ENCODE measurements at regions not wholly inside any gene's neighbourhood (a gene's known extent, or its start where the extent isn't known, plus 50 kb on each side); places are given as distances from the start of the nearest gene placed in this dataset.

DNA sequence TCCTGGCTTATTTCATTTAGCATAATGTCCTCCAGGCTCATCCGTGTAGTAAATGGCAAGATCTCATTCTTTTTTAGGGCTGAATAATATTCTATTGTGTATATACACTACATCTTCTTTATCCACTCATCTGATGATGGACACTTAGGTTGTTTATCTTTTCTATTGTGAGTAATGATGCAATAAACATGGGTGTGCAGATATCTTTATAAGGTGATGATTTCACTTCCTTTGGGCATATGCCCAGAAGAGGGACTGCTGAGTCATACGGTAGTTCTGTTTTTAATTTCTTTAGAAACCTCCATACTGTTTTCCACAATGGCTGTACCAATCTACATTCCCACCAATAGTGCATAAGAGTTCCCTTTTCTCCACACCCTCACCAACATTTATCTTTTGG is 317.6 kb upstream of the CNKSR2 start:
- DNase-seq, result no peak

- no peak for DNase-seq
Observed at GRCh38 chrX:21047034-21047455, 327.2 kb upstream of the CNKSR2 start.

- DNase-seq, result no peak
Observed at GRCh38 chrX:21014326-21014725, 359.9 kb upstream of the CNKSR2 start.

DNA sequence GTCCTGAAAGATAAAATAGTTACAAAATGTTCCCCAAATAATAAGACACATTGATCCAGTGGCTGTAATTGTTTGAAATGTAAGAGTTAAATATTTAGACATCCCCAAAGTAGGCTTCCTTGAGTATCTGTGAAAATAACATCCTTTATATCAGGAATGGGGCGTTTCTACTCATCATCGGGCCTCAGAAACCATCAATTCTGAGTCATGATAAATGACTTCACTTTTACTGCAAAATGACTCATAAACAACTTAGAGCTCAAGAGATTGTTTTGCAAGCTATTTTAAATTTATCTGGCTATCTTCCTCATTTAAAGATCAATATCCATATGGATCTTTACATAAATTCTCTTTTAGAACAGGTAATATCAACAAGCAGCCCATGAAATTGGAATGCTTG is 369.4 kb upstream of the CNKSR2 start:
- DNase-seq, result no peak

DNA sequence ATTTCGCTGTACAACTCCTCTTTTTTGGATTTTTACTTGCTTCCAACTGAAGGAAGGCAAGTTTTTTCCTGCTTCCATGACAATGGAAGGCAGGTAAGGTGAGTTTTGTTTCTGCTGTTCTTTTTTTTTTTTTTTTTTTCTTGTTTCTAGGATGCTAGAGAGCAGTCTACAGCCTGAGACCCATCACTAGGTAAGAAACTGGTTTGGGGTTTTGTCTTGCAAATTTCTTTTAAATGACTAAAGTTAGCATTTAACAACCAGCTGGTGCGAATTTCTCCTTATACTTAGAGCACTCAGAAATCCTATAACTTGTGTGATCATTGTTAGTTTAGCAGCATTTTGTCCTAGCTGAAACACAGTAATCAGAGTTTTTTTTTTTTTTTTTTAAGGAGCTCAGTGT is 378.4 kb upstream of the CNKSR2 start:
- DNase-seq, result no peak

DNA sequence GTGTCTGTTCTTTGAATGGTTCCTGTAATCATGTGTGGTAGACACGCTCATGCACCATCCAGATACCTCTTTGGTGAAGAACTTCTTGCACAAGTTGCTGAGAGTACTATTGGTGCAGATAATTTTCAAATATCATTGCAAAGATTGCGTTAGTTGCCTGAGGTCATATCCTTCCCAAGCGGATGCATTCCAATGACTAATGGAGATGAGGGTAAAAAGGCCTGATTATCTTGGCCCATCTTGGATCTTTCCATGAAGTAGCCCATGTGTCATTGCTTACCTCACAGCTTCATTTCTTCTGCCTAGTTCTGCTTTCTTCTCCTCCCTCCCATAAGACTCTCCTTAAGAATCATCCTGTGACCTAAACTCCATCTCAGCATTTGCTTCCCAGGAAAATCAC is 384.9 kb upstream of the CNKSR2 start:
- no peak for DNase-seq

- no peak for DNase-seq
Observed at GRCh38 chrX:20988804-20989203, 385.4 kb upstream of the CNKSR2 start.

DNA sequence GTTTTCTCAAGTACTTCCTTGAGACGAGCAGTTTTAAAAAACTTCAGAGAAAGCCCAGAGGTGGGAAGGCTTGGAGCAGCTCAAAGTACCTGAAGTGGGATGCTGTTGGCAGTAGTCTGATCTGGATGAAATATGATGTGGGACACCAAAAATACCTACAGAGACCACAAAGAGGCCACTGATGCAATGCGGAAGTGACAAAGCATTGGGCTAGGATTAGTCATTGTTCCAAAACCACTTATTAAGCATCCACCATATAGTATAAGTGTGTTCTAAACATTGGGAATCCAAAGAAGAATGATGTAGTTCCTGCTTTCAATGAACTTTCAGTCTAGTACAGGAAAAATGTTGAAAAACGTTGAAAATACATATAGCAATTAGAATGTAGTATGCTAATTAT is 386.1 kb upstream of the CNKSR2 start:
- DNase-seq, result no peak

DNA sequence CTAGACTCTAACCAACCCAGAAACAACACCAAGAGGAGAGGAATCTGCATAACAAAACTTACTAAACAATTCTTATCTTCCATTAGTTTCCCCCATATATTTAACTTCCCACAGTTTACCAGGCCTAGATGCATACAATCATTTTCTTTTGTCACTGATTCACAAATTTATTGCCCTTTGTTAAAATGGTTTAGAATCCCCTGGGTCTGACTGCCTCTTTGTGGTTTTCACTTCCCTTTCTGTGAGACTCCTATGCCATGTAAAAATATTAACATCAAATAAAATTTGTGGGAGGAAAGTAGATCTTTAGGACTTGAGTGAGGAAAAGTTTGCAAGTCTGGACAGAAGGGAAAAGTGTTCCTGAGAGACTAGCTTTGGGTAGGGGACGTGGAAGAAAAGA is 393.8 kb upstream of the CNKSR2 start:
- DNase-seq, result no peak

GRCh38 chrX:20974326-20974725 is 399.9 kb upstream of the CNKSR2 start:
- DNase-seq, result no peak

DNA sequence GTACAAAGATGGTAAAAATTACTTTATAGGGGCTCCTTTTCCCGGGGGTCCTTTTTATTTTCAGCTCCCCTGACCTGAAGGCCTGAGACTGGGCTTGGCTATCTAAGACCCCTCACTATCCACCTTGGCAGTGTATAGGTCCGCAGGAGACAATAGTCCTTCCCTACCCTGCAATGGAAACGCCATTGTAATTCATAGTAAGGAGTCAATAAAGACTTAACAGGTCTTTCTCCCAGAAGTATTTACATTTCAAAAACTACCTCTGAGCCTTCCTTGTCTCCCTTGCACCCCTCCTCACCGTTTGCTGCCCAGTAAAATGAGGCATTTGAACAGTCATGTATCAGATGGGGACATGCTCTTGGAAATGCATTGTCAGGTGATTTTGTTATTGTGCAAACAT is 401.2 kb upstream of the CNKSR2 start:
- no peak for DNase-seq

- no peak for DNase-seq
Observed at GRCh38 chrX:20971250-20971649, 403.0 kb upstream of the CNKSR2 start.

- DNase-seq, result no peak
Observed at GRCh38 chrX:20969565-20969964, 404.7 kb upstream of the CNKSR2 start.

GRCh38 chrX:20968996-20969395 is 405.2 kb upstream of the CNKSR2 start:
- no peak for DNase-seq

- no peak for DNase-seq
Observed at GRCh38 chrX:20967725-20968124, 406.5 kb upstream of the CNKSR2 start.

GRCh38 chrX:20965270-20966044 is 408.8 kb upstream of the CNKSR2 start:
- no peak for DNase-seq

DNA sequence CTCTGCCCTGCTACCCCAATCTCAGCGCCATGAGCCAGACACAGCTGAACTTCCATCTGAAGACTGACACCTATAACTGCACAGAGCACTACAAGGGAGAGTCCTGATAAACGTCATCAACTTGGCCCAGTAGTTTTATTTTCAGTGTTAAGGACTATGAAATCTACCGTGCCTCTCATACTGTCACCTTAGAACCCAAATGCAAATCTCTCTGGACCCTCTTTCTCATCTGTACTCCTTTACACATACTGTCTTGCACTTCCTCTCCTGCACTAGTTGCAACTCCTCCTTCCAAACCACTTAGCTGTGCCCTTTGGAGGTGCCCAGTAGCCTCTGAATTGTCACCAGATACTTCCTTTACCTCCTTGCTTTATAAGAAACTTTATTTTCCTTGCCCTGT is 420.2 kb upstream of the CNKSR2 start:
- DNase-seq, result no peak

DNA sequence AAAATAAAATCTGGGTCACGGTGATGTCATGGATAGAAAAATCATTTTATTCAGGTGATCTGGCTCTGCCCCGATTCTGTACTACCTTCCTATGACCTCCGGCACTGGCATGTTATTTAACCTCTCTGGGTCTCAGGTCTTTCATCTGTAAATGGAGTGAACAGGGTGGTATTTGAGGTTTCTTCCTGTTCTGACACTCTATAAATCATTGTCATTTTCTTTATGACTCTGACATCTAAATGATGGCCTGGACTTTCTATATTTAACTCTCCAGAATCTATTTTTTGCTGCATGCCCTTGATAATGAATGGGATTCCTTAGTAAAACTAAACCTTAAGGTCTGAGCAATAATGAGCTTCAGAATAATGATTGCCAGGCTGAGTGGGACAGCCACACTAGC is 422.0 kb upstream of the CNKSR2 start:
- no peak for DNase-seq

- DNase-seq, result no peak
Observed at GRCh38 chrX:20951016-20951810, 423.0 kb upstream of the CNKSR2 start.

- DNase-seq, result no peak
Observed at GRCh38 chrX:20947411-20947912, 426.8 kb upstream of the CNKSR2 start.

DNA sequence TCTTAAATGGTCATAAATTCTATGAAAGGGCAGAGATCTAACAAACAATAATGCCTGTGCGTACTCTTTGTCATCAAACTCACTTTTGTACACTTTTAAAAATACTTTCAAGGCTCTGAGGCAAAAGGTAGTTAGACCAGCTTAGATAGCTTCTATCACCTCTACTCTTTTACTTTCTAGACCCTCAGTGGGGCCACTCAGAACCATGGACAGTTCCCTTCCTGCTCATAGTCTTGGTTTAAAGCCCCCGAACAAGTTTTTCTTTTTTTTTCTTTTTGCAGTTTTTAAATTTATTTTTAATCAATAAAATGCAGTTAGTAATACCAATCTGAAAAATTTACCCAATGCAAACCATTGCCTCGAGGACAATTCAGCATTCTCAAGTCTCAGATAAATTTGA is 460.5 kb upstream of the CNKSR2 start:
- DNase-seq, result no peak

DNA sequence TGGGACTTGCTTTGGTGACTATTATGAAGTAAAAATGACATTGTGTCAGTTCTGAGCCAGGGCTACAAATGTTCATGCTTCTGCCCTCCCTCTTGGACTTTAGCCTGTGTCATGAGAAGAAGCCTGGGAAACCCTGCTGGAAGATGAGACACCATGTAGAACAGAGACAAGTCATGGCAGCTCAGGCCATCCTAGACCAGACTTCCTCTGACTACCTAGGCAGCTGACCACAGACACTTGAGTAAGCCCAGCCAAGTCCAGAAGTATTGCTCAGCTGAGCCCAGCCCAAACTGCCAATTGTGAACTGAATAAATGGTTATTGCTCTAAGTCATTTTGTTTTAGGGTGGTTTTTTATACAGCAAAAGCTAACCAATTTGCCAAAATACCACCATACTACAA is 467.6 kb upstream of the CNKSR2 start:
- no peak for DNase-seq

DNA sequence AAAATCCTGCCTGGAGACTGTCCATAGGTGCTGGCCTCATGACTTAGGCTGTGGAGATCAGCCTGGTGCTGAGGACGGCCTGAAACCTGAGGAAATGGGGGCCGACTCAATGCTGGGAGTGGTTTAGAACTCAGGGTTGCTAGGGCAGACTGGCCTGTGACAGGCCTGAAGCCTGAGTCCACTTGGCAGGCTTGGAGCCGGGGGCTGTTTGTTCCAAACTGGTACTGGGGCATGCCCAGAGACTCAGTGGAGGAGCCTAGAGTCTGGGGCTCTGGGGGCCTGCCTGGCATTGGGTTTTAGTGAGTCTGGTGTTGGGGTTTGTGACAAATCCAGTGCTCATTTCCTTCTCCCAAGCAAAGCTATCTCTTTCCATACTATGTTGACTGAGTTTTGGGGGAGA is 489.7 kb upstream of the CNKSR2 start:
- no peak for DNase-seq

DNA sequence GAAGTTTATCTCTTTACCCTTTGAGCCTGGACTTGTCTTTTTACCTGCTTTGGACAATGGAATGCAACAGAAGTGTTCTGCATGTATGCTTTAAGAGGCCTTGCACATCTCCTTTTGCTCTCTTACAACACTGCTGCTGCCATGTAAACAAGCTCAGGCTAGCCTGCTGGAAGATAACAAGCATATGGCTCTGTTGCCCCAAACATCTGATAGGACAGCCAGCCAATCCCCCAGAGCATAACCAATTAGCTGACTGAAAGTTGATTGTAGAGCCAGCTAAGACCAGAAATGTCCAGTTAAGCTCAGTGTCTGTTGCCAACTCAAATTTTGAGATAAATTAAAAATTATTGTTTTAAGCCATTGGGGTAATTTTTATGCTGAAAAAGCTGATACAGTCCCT is 510.6 kb upstream of the CNKSR2 start:
- DNase-seq, result no peak
